CD4-positive, alpha-beta T cell treated with Interferon alpha-2 for 1 hour (primary cell): ENCODE measurements at regions not wholly inside any gene's neighbourhood (a gene's known extent, or its start where the extent isn't known, plus 50 kb on each side); places are given as distances from the start of the nearest gene placed in this dataset.

Source experiments
- DNase-seq, 2 donors: peaks; one replicate each; pipeline ENCODE4 v3.0.0-alpha.2; 2020 to 2022

- no peak for DNase-seq
Observed at GRCh38 chr20:12597551-12597950, 411.2 kb upstream of the SPTLC3 start.

GRCh38 chr20:12598894-12599293, 409.9 kb upstream of the SPTLC3 start:
- DNase-seq = no peak

- no peak for DNase-seq
Observed at GRCh38 chr20:12599494-12599893, 409.3 kb upstream of the SPTLC3 start.

- DNase-seq = no peak
Observed at GRCh38 chr20:12605751-12606150, 403.0 kb upstream of the SPTLC3 start.

DNA sequence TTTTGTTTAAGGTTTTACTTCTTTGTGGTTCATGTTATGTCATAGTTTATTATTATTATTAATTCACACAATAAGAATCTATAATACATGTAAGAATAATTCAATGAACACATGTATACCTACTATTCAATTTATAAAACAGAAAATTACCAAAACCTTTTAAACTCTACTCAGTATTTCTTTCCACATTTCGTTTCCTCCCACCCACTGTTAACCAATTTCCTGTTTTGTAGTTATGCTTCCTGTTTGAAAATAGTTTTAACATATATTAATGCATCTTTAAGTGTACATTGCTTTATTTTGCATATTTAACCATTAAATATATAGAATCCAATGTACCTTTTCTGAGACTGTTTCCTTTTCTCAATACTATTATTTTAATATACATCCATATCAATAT, 397.9 kb upstream of the SPTLC3 start:
- DNase-seq = no peak

- DNase-seq = no peak
Observed at GRCh38 chr20:12614764-12615163, 394.0 kb upstream of the SPTLC3 start.

GRCh38 chr20:12617076-12617475, 391.7 kb upstream of the SPTLC3 start:
- no peak for DNase-seq

DNA sequence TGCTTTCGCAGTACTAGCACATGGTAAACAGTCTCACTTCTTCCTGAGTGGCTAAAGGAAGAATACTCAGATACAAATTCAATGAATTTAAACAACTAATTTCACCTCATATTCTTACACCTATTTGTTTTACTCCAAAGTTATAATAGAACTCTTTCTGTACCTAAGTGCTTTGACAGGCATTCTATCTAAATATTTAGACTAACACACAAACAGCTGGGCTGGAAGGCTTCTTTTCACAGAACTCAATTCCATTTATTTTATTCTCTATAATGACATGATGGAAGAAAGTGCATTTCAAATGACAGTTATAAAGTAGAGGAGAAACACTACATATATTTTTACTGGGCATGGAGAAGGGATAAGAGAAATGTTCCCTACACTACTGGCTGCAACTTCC, 384.9 kb upstream of the SPTLC3 start:
- DNase-seq = no peak

DNA sequence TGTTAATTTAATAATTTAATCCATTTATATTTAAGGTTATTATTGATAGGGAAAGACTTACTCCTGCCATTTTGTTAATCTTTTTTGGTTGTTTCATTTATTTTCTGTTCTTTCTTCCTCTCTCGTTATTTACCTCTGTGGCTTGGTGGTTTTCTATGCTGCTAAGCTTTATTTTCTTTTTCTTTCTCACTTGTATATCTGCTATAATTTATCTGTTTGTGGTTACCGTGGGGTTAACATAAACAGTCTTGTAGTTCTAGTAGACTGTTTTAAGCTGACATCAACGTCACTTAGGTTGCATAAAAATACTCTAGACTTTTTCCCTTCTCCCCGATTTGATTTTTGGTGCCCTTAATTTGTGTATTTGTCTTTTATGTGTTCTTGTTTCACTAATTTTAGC, 381.3 kb upstream of the SPTLC3 start:
- DNase-seq = no peak

GRCh38 chr20:12638633-12639312, 370.0 kb upstream of the SPTLC3 start:
- DNase-seq = no peak

- no peak for DNase-seq
Observed at GRCh38 chr20:12640251-12640650, 368.5 kb upstream of the SPTLC3 start.

- DNase-seq = no peak
Observed at GRCh38 chr20:12641619-12642018, 367.2 kb upstream of the SPTLC3 start.

- DNase-seq = no peak
Observed at GRCh38 chr20:12644461-12644860, 364.3 kb upstream of the SPTLC3 start.

GRCh38 chr20:12649234-12649633, 359.5 kb upstream of the SPTLC3 start:
- no peak for DNase-seq

- no peak for DNase-seq
Observed at GRCh38 chr20:12653642-12654041, 355.1 kb upstream of the SPTLC3 start.

DNA sequence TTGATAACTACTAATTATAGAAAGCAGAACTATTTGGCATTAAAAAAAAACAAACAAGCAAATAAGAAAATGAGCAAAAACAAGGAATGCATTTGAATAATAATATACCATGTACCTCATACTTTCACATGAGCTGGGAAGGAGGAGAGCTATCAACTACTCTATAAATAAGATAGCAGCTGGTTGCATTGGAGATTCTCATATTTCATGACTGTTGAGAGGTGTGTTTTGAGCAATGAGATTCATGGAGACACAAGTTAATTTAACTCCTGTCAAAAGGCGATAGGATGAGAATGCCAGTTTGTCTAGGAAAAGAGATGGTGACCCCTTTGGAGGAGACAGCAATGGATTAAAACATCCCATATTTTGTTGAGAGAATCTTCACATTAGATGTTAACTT, 348.8 kb upstream of the SPTLC3 start:
- no peak for DNase-seq

DNA sequence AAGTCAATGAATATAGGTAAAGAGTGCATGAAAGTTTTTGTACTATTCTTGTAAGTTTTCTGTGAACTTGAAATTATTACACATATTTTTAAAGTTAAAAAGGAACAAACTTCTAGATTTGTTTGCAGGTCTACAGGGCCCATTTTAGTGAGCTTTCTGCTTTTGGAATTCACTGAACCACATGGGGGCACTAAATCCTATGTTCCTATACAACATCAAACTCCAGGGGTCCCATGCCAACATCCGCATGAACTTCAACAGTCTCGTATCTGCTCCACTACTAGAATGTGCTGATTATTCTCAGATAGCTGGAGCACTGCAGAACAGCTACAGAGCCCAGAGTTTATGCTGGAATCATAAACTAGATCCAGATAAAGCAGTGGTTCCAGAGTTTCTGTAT, 347.9 kb upstream of the SPTLC3 start:
- DNase-seq = no peak

- no peak for DNase-seq
Observed at GRCh38 chr20:12670301-12670700, 338.5 kb upstream of the SPTLC3 start.

DNA sequence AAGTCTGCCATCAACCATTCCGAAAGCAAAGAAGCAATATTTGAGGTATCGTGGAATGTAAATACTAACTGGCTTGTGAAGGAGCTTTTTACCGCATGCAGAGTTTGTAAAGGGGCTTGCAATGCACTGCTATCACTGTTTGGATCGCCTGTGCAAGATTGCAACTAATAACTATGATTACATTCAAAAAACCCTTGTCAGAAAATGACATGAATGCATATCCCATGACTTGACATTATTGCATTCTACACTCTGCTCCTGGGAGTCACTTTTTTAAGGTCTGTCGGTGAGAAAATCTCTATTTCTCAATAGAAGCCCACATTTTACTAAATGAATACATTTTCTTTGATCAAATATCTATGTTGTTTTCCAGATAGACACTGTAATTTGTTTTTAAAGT, 335.4 kb upstream of the SPTLC3 start:
- no peak for DNase-seq

- DNase-seq = no peak
Observed at GRCh38 chr20:12677925-12678324, 330.8 kb upstream of the SPTLC3 start.

DNA sequence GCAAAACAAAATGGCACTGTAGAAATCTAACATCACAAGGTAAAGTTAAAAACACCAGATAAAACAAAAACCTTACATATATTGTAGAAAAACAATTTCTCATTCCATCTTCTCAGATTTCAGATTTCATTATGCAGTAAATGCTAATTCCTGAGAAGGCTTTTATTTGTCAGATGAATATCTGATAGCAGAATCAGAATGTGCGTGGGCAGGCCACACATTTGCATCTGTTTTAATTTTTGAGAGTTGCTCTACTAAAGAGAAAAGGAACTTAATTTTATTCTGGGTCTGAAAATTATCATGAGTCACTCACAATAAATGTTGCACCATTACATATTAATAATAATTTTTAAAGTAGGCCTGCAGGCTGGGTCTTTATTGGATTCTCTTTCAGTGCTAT, 329.3 kb upstream of the SPTLC3 start:
- DNase-seq = no peak

GRCh38 chr20:12682613-12683012, 326.2 kb upstream of the SPTLC3 start:
- no peak for DNase-seq

DNA sequence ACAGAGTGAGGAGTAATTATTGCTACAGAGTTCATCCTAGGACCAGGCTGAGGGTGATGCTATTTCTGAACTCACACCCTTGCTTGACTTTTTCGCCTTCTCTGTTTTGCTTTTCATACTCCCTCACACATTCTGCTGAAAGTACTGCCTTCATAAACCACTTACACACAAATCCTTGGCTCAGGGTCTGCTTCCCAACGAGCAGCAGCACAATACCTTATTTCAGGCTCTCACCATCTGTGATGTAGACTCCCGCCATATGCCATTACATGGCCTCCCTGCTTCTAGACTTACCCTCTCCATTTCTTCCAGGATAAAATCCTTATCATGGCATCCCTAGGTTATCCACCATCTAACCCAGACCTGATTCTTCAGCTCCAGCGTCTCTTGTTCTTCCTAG, 321.3 kb upstream of the SPTLC3 start:
- DNase-seq = no peak

- DNase-seq = no peak
Observed at GRCh38 chr20:12695937-12696336, 312.8 kb upstream of the SPTLC3 start.

- DNase-seq = no peak
Observed at GRCh38 chr20:12698817-12699216, 310.0 kb upstream of the SPTLC3 start.
